Fibroblast of the conjunctiva (primary cell): ENCODE measurements at regions not wholly inside any gene's neighbourhood (a gene's known extent, or its start where the extent isn't known, plus 50 kb on each side); places are given as distances from the start of the nearest gene placed in this dataset.

Experiments
- DNase-seq: peaks from one replicate; pipeline ENCODE4 v3.0.0-alpha.2; 2010; ENCODE audit warnings: low read depth

DNA sequence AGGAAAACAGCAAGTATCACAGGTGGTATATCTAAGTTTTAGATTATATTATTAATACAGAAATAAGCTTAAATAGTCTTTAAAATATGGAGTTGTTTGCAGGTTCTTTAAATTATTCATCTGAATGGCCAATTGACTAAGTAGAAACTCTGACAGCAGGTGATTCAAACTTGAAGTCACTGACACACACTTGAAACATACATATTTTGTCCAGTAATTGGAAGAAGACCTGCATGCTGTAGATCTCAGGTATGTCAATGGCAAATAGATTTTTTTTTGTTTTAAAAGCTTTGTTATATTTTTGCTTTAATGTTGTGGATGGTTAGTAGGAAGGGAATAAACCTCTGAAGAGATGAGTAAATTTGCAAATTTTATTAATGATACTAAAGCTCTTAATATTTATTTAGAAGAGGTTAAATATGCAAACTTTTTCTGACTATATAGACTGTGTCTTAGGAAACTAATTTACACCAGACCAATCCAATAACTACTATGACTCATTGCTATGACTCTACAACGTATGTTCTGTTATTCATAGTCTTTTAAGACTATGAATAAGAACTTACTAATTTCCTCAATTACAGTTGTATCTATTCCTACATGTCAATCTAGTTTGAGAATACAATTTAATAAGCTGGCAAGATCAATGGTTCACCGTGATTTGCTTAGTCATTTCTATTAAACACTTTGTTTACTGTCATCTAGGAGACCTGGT, 53.9 kb upstream of the RORB start:
- no peak for DNase-seq

DNA sequence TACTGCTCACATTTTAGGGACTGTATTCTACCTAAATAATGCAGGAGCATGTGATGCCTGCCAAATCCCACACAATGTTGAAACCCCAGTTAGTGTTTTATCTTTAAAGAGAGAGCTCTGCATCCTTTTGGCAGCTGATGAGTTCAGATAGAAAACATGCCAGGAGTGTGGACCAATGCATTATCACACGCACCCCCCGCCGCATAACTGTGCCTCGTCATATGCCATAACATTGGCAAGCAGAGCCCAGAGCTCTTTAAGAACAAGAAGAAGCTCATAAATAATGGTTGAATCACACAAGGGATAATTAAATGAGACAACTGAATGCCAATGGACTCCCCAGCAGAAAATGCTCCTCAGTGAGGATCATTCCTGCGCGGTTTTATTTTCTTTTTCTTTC, 52.8 kb upstream of the RORB start:
- no peak for DNase-seq
